GM12878 (cell line): ENCODE measurements at regions not wholly inside any gene's neighbourhood (a gene's known extent, or its start where the extent isn't known, plus 50 kb on each side); places are given as distances from the start of the nearest gene placed in this dataset.

ENCODE experiments used
- ATAC-seq: fragments of 200-7000 bp; cut with Tn5 transposase; 3 replicates; pipeline ENCODE4 v1.9.1; 2020; ENCODE audit warnings: mild to moderate bottlenecking, moderate library complexity
- BruUV-seq: library from RNA; stranded (reverse); fragments of 400-500 nt; replicated peaks from 2 replicates; lab custom pipeline; 2021; lab: Mats Ljungman, UMichigan
- CTCF ChIA-PET: fragments of 300-600 bp; sonication (Branson Sonifier 250); formaldehyde crosslinking; extraction: SDS; loops from one replicate; lab custom pipeline; 2021; ENCODE audit warnings: inconsistent platforms; lab: Yijun Ruan, JAX
- POLR2A ChIA-PET: fragments of 350-600 bp; formaldehyde crosslinking; extraction: SDS; loops from one replicate; lab custom pipeline; 2021; ENCODE audit warnings: inconsistent platforms; lab: Charles Lee
- RAD21 ChIA-PET: fragments of 300-600 bp; sonication (Branson Sonifier 250); formaldehyde crosslinking; loops from one replicate; lab custom pipeline; 2023; ENCODE audit warnings: antibody characterized with exemption; ENCODE audit not compliant: unreplicated experiment; lab: Charles Lee
- SMC1A ChIA-PET: fragments of 300-600 bp; sonication (Branson Sonifier 250); formaldehyde crosslinking; loops from one replicate; lab custom pipeline; 2023; ENCODE audit not compliant: unreplicated experiment, uncharacterized antibody; lab: Charles Lee
- DNase-seq: peaks from one replicate; pipeline ENCODE4 v3.0.0-alpha.2; 2011; ENCODE audit warnings: low read depth, low spot score
- FAIRE-seq: peaks from 3 replicates; lab custom pipeline; 2011; peaks lifted over from hg19 to GRCh38; lab: Jason Lieb, UNC
- H2AFZ ChIP-seq: 2 replicates; pipeline ENCODE4 v1.6.0; 2011; ENCODE audit warnings: low read depth, low read length, control low read depth; ENCODE audit not compliant: control insufficient read depth
- H3K27ac ChIP-seq: 2 replicates; pipeline ENCODE4 v1.5.1; 2011; ENCODE audit warnings: control low read depth; ENCODE audit not compliant: control insufficient read depth, insufficient read depth
- H3K27me3 ChIP-seq, 2 experiments: replicated peaks in 1 of 2; 2 replicates each; pipeline versions ENCODE4 v1.6.0 to v1.6.1; 2011; ENCODE audit warnings: low read length in 1 of 2; ENCODE audit not compliant: control insufficient read depth in 2 of 2, insufficient read depth in 2 of 2
- H3K36me3 ChIP-seq, 2 experiments: 2 replicates each; pipeline ENCODE4 v1.5.1; 2011; ENCODE audit warnings: low read length in 1 of 2; ENCODE audit not compliant: control insufficient read depth in 2 of 2, insufficient read depth in 2 of 2
- H3K4me1 ChIP-seq: 2 replicates; pipeline ENCODE4 v1.6.1; 2011; ENCODE audit warnings: mild to moderate bottlenecking, low read length, moderate library complexity, mixed read lengths; ENCODE audit not compliant: control insufficient read depth, insufficient read depth
- H3K4me2 ChIP-seq: 2 replicates; pipeline ENCODE4 v1.6.0; 2011; ENCODE audit warnings: control low read depth; ENCODE audit not compliant: control insufficient read depth, insufficient read depth
- H3K4me3 ChIP-seq: fragments of 200-600 bp; sonication (generic); 2 replicates; pipeline ENCODE4 v1.5.1; 2016
- H3K79me2 ChIP-seq: 2 replicates; pipeline ENCODE4 v1.6.0; 2011; ENCODE audit warnings: low read length; ENCODE audit not compliant: control insufficient read depth, insufficient read depth
- H3K9ac ChIP-seq: 2 replicates; pipeline ENCODE4 v1.8.0; 2011; ENCODE audit warnings: low read length, control low read depth, mixed read lengths; ENCODE audit not compliant: control insufficient read depth, insufficient read depth
- H3K9me3 ChIP-seq: replicated peaks from 3 replicates; pipeline ENCODE4 v1.5.1; 2011; ENCODE audit warnings: mild to moderate bottlenecking, low read length; ENCODE audit not compliant: control insufficient read depth, insufficient read depth
- H4K20me1 ChIP-seq: 2 replicates; pipeline ENCODE4 v1.6.0; 2011; ENCODE audit not compliant: control insufficient read depth, insufficient read depth
- BHLHE40 ChIP-seq, 2 experiments: fragments of 450-650 bp in 1 of 2; IDR thresholded peaks; 2 replicates each; pipeline ENCODE4 v1.6.1; 2011 to 2017; ENCODE audit warnings: low read depth in 2 of 2, borderline replicate concordance in 1 of 2, improper control_type of control experiment in 1 of 2, low read length in 1 of 2, mild to moderate bottlenecking in 1 of 2
- BMI1 ChIP-seq: fragments of 450-650 bp; IDR thresholded peaks from 2 replicates; pipeline ENCODE4 v1.6.1; 2016; ENCODE audit warnings: mild to moderate bottlenecking, moderate library complexity, borderline replicate concordance
- ESRRA ChIP-seq: IDR thresholded peaks from 2 replicates; pipeline ENCODE4 v1.6.1; 2012; ENCODE audit warnings: mild to moderate bottlenecking, low read length, improper control_type of control experiment
- MEF2B ChIP-seq: fragments of 450-650 bp; IDR thresholded peaks from 2 replicates; pipeline ENCODE4 v1.6.1; 2018; ENCODE audit warnings: mild to moderate bottlenecking, moderate library complexity; ENCODE audit not compliant: partially characterized antibody, poor library complexity, severe bottlenecking
- RFX5 ChIP-seq: IDR thresholded peaks from 2 replicates; pipeline ENCODE4 v1.6.1; 2011; ENCODE audit warnings: low read depth, low read length, improper control_type of control experiment
- SMARCA5 ChIP-seq: fragments of 450-650 bp; IDR thresholded peaks from 2 replicates; pipeline ENCODE4 v1.6.1; 2017; ENCODE audit warnings: mild to moderate bottlenecking
- WRNIP1 ChIP-seq: IDR thresholded peaks from 2 replicates; pipeline ENCODE4 v1.6.1; 2011; ENCODE audit warnings: low read depth, low read length, improper control_type of control experiment, borderline replicate concordance
- WGBS: methylation state at CpG from one replicate; pipeline ENCODE4 v1.1.6; 2016; ENCODE audit warnings: low lambda C conversion rate; ENCODE audit not compliant: insufficient replicate concordance, insufficient coverage; ENCODE audit errors: missing lambda C conversion rate; 5-methylcytosine and 5-hydroxymethylcytosine counted together
- in situ Hi-C: fragments of 300-500 bp; cut with MboI; formaldehyde crosslinking; loops from 9 replicates; pipeline ENCODE4 v1.14.3; 2018; ENCODE audit warnings: mixed read lengths
- intact Hi-C: fragments of 100-400 bp; cut with micrococcal nuclease; formaldehyde crosslinking; loops from one replicate; pipeline ENCODE4 v1.14.2; 2022; ENCODE audit not compliant: unreplicated experiment
- TF ChIP-seq, protein P1 (sequence below): fragments of 450-650 bp; formaldehyde crosslinking; IDR thresholded peaks from 2 replicates; pipeline ENCODE4 v1.4.0; 2020; ENCODE audit warnings: mild to moderate bottlenecking, moderate library complexity
- TF ChIP-seq, protein P2 (sequence below): fragments of 450-650 bp; IDR thresholded peaks from 2 replicates; pipeline ENCODE4 v1.6.1; 2017; ENCODE audit warnings: mild to moderate bottlenecking, moderate library complexity

DNA sequence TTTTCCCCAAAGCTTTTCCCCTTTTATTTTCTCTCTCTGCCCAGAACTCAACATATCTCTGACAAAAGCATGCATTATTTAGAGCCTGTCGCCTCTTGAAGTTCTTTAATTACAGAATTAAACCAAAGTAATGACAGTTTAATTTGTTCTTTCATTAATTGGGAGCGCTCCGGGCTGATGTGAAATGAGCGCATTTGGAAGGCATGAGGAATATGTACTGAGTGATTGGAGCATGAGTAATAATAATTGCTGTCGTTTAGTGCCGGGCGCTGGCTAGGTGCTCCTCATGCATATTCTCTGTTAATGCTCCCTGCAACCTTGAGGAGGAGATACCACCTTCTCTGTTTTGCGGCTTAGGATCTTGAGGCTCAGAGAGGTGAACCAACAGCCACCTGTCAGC, 120.5 kb downstream of the SLC25A47 start:
- no peak for FAIRE-seq
- in situ Hi-C loops, result no loop called here

More for the DNA sequence above, 120.5 kb downstream of the SLC25A47 start:
- Histone ChIP-seq H2AFZ (no peak overlapping the region), H4K20me1 (no peaks in the 10 kb centered on the region), H3K9ac (no peak overlapping the region), H3K27ac (no peak overlapping the region), H3K4me3 (no peak overlapping the region), H3K9me3 (no peaks in the 10 kb centered on the region), H3K4me2 (no peak overlapping the region), H3K27me3 (no peaks in the 10 kb centered on the region), H3K36me3 (no peaks in the 10 kb centered on the region), H3K4me1 (no peaks in the 10 kb centered on the region), H3K79me2 (no peaks in the 10 kb centered on the region)
- WGBS, result 84% methylated on average over 8 of the region's 8 CpGs
- CTCF ChIA-PET, result interaction anchor here (1.7 to 5.8 kb wide), 2 partner anchors 202 to 209 kb away, joined by 6 to 67 read pairs; no protein-coding TSS in a partner anchor
- RAD21 ChIA-PET, result no interaction called here
- SMC1A ChIA-PET, result no interaction called here
- intact Hi-C loops, result no loop called here
- TF ChIP-seq WRNIP1 (no peak), BHLHE40 (IDR thresholded peaks at IDR 0.05; ENCODE audit: borderline replicate concordance in 1 of 2, low read depth in 2 of 2, low read length in 1 of 2) (no peak), SMARCA5 (no peak), MEF2B (no peak), RFX5 (no peak), ESRRA (no peak), BMI1 (no peak)
- TF ChIP-seq, protein P1, sequence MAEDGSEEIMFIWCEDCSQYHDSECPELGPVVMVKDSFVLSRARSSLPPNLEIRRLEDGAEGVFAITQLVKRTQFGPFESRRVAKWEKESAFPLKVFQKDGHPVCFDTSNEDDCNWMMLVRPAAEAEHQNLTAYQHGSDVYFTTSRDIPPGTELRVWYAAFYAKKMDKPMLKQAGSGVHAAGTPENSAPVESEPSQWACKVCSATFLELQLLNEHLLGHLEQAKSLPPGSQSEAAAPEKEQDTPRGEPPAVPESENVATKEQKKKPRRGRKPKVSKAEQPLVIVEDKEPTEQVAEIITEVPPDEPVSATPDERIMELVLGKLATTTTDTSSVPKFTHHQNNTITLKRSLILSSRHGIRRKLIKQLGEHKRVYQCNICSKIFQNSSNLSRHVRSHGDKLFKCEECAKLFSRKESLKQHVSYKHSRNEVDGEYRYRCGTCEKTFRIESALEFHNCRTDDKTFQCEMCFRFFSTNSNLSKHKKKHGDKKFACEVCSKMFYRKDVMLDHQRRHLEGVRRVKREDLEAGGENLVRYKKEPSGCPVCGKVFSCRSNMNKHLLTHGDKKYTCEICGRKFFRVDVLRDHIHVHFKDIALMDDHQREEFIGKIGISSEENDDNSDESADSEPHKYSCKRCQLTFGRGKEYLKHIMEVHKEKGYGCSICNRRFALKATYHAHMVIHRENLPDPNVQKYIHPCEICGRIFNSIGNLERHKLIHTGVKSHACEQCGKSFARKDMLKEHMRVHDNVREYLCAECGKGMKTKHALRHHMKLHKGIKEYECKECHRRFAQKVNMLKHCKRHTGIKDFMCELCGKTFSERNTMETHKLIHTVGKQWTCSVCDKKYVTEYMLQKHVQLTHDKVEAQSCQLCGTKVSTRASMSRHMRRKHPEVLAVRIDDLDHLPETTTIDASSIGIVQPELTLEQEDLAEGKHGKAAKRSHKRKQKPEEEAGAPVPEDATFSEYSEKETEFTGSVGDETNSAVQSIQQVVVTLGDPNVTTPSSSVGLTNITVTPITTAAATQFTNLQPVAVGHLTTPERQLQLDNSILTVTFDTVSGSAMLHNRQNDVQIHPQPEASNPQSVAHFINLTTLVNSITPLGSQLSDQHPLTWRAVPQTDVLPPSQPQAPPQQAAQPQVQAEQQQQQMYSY (CRISPR knock-in tag), result no peak
- TF ChIP-seq, protein P2, sequence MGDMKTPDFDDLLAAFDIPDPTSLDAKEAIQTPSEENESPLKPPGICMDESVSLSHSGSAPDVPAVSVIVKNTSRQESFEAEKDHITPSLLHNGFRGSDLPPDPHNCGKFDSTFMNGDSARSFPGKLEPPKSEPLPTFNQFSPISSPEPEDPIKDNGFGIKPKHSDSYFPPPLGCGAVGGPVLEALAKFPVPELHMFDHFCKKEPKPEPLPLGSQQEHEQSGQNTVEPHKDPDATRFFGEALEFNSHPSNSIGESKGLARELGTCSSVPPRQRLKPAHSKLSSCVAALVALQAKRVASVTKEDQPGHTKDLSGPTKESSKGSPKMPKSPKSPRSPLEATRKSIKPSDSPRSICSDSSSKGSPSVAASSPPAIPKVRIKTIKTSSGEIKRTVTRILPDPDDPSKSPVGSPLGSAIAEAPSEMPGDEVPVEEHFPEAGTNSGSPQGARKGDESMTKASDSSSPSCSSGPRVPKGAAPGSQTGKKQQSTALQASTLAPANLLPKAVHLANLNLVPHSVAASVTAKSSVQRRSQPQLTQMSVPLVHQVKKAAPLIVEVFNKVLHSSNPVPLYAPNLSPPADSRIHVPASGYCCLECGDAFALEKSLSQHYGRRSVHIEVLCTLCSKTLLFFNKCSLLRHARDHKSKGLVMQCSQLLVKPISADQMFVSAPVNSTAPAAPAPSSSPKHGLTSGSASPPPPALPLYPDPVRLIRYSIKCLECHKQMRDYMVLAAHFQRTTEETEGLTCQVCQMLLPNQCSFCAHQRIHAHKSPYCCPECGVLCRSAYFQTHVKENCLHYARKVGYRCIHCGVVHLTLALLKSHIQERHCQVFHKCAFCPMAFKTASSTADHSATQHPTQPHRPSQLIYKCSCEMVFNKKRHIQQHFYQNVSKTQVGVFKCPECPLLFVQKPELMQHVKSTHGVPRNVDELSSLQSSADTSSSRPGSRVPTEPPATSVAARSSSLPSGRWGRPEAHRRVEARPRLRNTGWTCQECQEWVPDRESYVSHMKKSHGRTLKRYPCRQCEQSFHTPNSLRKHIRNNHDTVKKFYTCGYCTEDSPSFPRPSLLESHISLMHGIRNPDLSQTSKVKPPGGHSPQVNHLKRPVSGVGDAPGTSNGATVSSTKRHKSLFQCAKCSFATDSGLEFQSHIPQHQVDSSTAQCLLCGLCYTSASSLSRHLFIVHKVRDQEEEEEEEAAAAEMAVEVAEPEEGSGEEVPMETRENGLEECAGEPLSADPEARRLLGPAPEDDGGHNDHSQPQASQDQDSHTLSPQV, result no peak
- ATAC-seq (no peak), DNase-seq (no peak)
- POLR2A ChIA-PET, result no interaction called here
- no TSS peak for BruUV-seq
